ENCODE measurements at regions not wholly inside any gene's neighbourhood (a gene's known extent, or its start where the extent isn't known, plus 50 kb on each side); places are given as distances from the start of the nearest gene placed in this dataset.

- DNase-seq (ENCODE audit: low read depth in 1 of 2, low spot score in 1 of 2), result no peak
- no peaks in the 10 kb centered on the region for H3K27me3 ChIP-seq (ENCODE audit: insufficient read depth, poor library complexity, severe bottlenecking)
- no peak overlapping the region for H3K27ac ChIP-seq (replicated peaks)
- TF ChIP-seq POLR2AphosphoS5 (IDR thresholded peaks at IDR 0.05; ENCODE audit: low read depth) (no peak), GABPA (IDR thresholded peaks at IDR 0.05; ENCODE audit: low read depth) (no peak), CTCF (IDR thresholded peaks at IDR 0.05; ENCODE audit: insufficient read depth, low read length) (no peak), REST (IDR thresholded peaks at IDR 0.05; ENCODE audit: insufficient replicate concordance, low read depth) (no peak), SPI1 (IDR thresholded peaks at IDR 0.05; ENCODE audit: borderline replicate concordance, low read depth) (no peak)
- H3K4me3 ChIP-seq (replicated peaks; ENCODE audit: insufficient read depth, low read length), result no peak overlapping the region
These were observed 286.2 kb downstream of the TCERG1L start for GRCh38 chr10:131025333-131025732.

GRCh38 chr10:131027256-131027655, 284.3 kb downstream of the TCERG1L start:
- no peak for TF ChIP-seq REST (IDR thresholded peaks at IDR 0.05; ENCODE audit: insufficient replicate concordance, low read depth)
- TF ChIP-seq POLR2AphosphoS5 (IDR thresholded peaks at IDR 0.05; ENCODE audit: low read depth), result no peak
- TF ChIP-seq CTCF (IDR thresholded peaks at IDR 0.05; ENCODE audit: insufficient read depth, low read length), result no peak
- no peak for TF ChIP-seq GABPA (IDR thresholded peaks at IDR 0.05; ENCODE audit: low read depth)
- no peak for TF ChIP-seq SPI1 (IDR thresholded peaks at IDR 0.05; ENCODE audit: borderline replicate concordance, low read depth)
- Histone ChIP-seq H3K27me3 (ENCODE audit: insufficient read depth, poor library complexity, severe bottlenecking) (no peaks in the 10 kb centered on the region), H3K4me3 (replicated peaks; ENCODE audit: insufficient read depth, low read length) (no peak overlapping the region), H3K27ac (replicated peaks) (no peak overlapping the region)
- no peak for DNase-seq (ENCODE audit: low read depth in 1 of 2, low spot score in 1 of 2)

DNA sequence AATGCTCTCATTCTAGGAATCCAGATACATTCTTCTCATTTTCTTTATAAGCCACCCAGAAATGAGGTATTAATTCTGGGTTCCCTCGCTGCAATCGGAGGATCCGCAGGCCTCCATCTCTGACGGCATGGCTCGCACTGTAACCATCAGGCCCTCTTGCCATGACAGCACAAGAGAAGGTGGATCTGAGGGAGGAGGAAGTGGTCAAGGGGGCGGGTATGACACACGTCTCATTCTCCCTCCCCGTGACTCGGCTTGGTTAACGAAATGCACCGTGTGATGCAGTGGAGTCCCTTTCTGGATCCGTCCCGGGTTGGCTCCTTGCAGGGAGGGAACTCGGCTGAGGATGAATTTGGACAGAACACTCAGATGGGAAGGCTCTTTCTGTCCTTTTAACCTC, 280.2 kb downstream of the TCERG1L start:
- H3K4me3 ChIP-seq (replicated peaks; ENCODE audit: insufficient read depth, low read length), result no peak overlapping the region
- no peaks in the 10 kb centered on the region for H3K27me3 ChIP-seq (ENCODE audit: insufficient read depth, poor library complexity, severe bottlenecking)
- no peak overlapping the region for H3K27ac ChIP-seq (replicated peaks)
- no peak for DNase-seq (ENCODE audit: low read depth in 1 of 2, low spot score in 1 of 2)
- TF ChIP-seq CTCF (IDR thresholded peaks at IDR 0.05; ENCODE audit: insufficient read depth, low read length) (no peak), SPI1 (IDR thresholded peaks at IDR 0.05; ENCODE audit: borderline replicate concordance, low read depth) (no peak), POLR2AphosphoS5 (IDR thresholded peaks at IDR 0.05; ENCODE audit: low read depth) (no peak), REST (IDR thresholded peaks at IDR 0.05; ENCODE audit: insufficient replicate concordance, low read depth) (no peak), GABPA (IDR thresholded peaks at IDR 0.05; ENCODE audit: low read depth) (no peak)
